LNCaP clone FGC (cell line): ENCODE measurements at regions not wholly inside any gene's neighbourhood (a gene's known extent, or its start where the extent isn't known, plus 50 kb on each side); places are given as distances from the start of the nearest gene placed in this dataset.

Experiments used
- DNase-seq: peaks from one replicate; pipeline ENCODE4 v3.0.0-alpha.2; 2011; ENCODE audit warnings: low read depth
- H3K4me3 ChIP-seq: 2 replicates; pipeline ENCODE4 v1.5.1; 2011; ENCODE audit warnings: mild to moderate bottlenecking, low read depth, low read length, control low read depth
- CTCF ChIP-seq: IDR thresholded peaks from 2 replicates; pipeline ENCODE4 v1.5.1; 2012; ENCODE audit warnings: mild to moderate bottlenecking; ENCODE audit not compliant: control insufficient read depth, insufficient read depth; ENCODE audit errors: extremely low read depth

GRCh38 chr3:164049847-164050246, 1028.4 kb downstream of the SI start:
- TF ChIP-seq CTCF = no peak
- no peak for DNase-seq
- H3K4me3 ChIP-seq = no peak overlapping the region

- H3K4me3 ChIP-seq = no peak overlapping the region
- no peak for DNase-seq
- TF ChIP-seq CTCF = no peak
Measured at GRCh38 chr3:164048451-164048850, 1029.8 kb downstream of the SI start.

GRCh38 chr3:164040991-164041390, 1037.3 kb downstream of the SI start:
- no peak for DNase-seq
- no peak overlapping the region for H3K4me3 ChIP-seq

GRCh38 chr3:164030194-164030593, 1048.1 kb downstream of the SI start:
- no peak for TF ChIP-seq CTCF
- DNase-seq = no peak

More at GRCh38 chr3:164040991-164041390, 1037.3 kb downstream of the SI start:
- TF ChIP-seq CTCF = no peak

GRCh38 chr3:164024786-164025185, 1053.5 kb downstream of the SI start:
- H3K4me3 ChIP-seq = no peak overlapping the region
- no peak for DNase-seq
- TF ChIP-seq CTCF = no peak

More at GRCh38 chr3:164030194-164030593, 1048.1 kb downstream of the SI start:
- no peak overlapping the region for H3K4me3 ChIP-seq

- TF ChIP-seq CTCF = no peak
- no peak for DNase-seq
- no peak overlapping the region for H3K4me3 ChIP-seq
Measured at GRCh38 chr3:164023480-164023879, 1054.8 kb downstream of the SI start.

GRCh38 chr3:164018500-164018899, 1059.8 kb downstream of the SI start:
- DNase-seq = no peak
- no peak for TF ChIP-seq CTCF
- H3K4me3 ChIP-seq = no peak overlapping the region
